ENCODE measurements at regions not wholly inside any gene's neighbourhood (a gene's known extent, or its start where the extent isn't known, plus 50 kb on each side); places are given as distances from the start of the nearest gene placed in this dataset.

- TF ChIP-seq CTCF (IDR thresholded peaks at IDR 0.05) (no peak), POLR2A (IDR thresholded peaks at IDR 0.05) (no peak), EP300 (IDR thresholded peaks at IDR 0.05) (no peak)
Observed at GRCh38 chrX:122344816-122345215, 839.3 kb upstream of the GRIA3 start.
